Ascending aorta (tissue), 2 donors: ENCODE measurements at regions not wholly inside any gene's neighbourhood (a gene's known extent, or its start where the extent isn't known, plus 50 kb on each side); places are given as distances from the start of the nearest gene placed in this dataset.

Source experiments
- DNase-seq, 2 donors: peaks; one replicate each; pipeline ENCODE4 v3.0.0-alpha.2; 2019; ENCODE audit warnings: low spot score in 2 of 2
- H3K27ac ChIP-seq, 2 donors: fragments of 200-600 bp; sonication (generic); one replicate each; pipeline ENCODE4 v1.5.1; 2016 to 2017; ENCODE audit warnings: mild to moderate bottlenecking in 1 of 2
- H3K27me3 ChIP-seq: fragments of 200-600 bp; sonication (generic); one replicate; pipeline ENCODE4 v1.5.1; 2017
- H3K36me3 ChIP-seq, 2 donors: fragments of 200-600 bp; sonication (generic); one replicate each; pipeline ENCODE4 v1.5.1; 2016
- H3K4me1 ChIP-seq, 2 donors: fragments of 200-600 bp; sonication (generic); one replicate each; pipeline ENCODE4 v1.5.1; 2016 to 2017; ENCODE audit warnings: mild to moderate bottlenecking in 1 of 2
- H3K4me3 ChIP-seq, 2 donors: fragments of 200-600 bp; sonication (generic); one replicate each; pipeline ENCODE4 v1.5.1; 2016 to 2017; ENCODE audit warnings: mild to moderate bottlenecking in 1 of 2
- H3K9me3 ChIP-seq, 2 donors: fragments of 200-600 bp; sonication (generic); one replicate each; pipeline ENCODE4 v1.5.1; 2016
- intact Hi-C: fragments of 100-400 bp; cut with DNase I; formaldehyde crosslinking; loops from one replicate; pipeline ENCODE4 v1.15.1; 2023
- TF ChIP-seq, protein P1 (sequence below), 3 experiments: fragments of 200-600 bp in 2 of 3; fragments of 450-650 bp in 1 of 3; sonication (generic) in 2 of 3; IDR thresholded peaks; one replicate each; pipeline ENCODE4 v1.5.1; 2016 to 2019; ENCODE audit warnings: antibody characterized with exemption in 3 of 3, mild to moderate bottlenecking in 1 of 3, moderate library complexity in 1 of 3

DNA sequence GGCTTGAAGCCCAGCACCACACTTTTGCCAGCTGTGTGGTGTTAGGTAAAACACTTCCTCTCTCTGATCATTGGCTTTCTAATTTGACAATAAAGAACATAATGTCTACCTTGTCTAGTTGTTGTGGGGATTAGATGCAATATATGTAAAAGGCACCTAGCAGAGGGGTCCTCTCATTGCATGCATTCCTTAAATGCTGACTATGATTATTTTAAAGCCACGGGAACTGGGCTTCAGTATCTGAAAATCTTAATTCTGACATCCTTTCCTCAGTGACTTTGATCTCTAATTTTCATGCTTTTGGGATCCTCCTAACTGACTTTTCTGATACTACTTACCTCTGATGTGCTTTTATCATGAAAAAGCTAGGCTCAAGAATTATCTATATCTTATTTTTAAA is 596.3 kb downstream of the TAFA4 start:
- no peaks in the 10 kb centered on the region for H3K36me3 ChIP-seq
- intact Hi-C loops = no loop called here
- no peak for DNase-seq
- no peak overlapping the region for H3K4me3 ChIP-seq
- H3K27me3 ChIP-seq = no peaks in the 10 kb centered on the region
- TF ChIP-seq, protein P1, sequence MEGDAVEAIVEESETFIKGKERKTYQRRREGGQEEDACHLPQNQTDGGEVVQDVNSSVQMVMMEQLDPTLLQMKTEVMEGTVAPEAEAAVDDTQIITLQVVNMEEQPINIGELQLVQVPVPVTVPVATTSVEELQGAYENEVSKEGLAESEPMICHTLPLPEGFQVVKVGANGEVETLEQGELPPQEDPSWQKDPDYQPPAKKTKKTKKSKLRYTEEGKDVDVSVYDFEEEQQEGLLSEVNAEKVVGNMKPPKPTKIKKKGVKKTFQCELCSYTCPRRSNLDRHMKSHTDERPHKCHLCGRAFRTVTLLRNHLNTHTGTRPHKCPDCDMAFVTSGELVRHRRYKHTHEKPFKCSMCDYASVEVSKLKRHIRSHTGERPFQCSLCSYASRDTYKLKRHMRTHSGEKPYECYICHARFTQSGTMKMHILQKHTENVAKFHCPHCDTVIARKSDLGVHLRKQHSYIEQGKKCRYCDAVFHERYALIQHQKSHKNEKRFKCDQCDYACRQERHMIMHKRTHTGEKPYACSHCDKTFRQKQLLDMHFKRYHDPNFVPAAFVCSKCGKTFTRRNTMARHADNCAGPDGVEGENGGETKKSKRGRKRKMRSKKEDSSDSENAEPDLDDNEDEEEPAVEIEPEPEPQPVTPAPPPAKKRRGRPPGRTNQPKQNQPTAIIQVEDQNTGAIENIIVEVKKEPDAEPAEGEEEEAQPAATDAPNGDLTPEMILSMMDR (IDR thresholded peaks at IDR 0.05) = no peak
- H3K9me3 ChIP-seq = no peaks in the 10 kb centered on the region
- no peaks in the 10 kb centered on the region for H3K4me1 ChIP-seq
- no peak overlapping the region for H3K27ac ChIP-seq

DNA sequence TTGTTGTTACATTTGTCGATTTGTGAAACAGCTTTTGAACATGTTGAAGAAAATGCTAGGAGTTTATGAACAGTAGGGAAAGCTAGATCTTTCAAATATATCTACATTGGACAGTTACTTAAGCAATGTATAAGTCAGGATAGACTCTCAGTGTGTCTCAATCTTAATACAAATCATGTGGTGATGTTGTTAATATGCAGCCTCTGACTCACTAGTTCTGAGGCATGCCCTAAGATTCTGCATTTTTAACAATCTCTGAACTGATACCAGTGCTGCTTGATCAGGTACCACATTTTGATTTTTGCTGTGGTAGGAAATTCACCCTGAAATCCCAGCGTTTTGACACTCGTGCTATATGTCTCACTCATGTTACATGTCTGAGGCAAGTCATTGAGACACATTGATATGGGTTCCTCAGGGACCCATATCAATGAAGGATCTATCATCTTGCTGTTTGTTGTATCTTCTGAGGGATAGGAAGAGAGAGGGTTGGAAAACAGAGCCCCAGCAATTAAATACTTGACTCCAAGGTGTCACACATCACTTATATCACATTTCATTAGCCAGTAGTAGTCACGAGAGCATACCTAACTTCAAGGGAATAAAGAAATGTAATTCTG is 597.9 kb downstream of the TAFA4 start:
- TF ChIP-seq, protein P1 (IDR thresholded peaks at IDR 0.05) = no peak
- intact Hi-C loops = no loop called here
- H3K9me3 ChIP-seq = no peaks in the 10 kb centered on the region

GRCh38 chr3:68328049-68328448 is 604.3 kb downstream of the TAFA4 start:
- intact Hi-C loops = no loop called here
- no peaks in the 10 kb centered on the region for H3K9me3 ChIP-seq
- H3K36me3 ChIP-seq = no peaks in the 10 kb centered on the region
- TF ChIP-seq, protein P1 (IDR thresholded peaks at IDR 0.05) = no peak
- no peaks in the 10 kb centered on the region for H3K27me3 ChIP-seq
- no peaks in the 10 kb centered on the region for H3K4me1 ChIP-seq
- no peak for DNase-seq
- no peak overlapping the region for H3K27ac ChIP-seq
- H3K4me3 ChIP-seq = no peak overlapping the region

More for the DNA sequence above, 597.9 kb downstream of the TAFA4 start:
- no peak for DNase-seq
- Histone ChIP-seq H3K27ac (no peak overlapping the region), H3K4me1 (no peaks in the 10 kb centered on the region), H3K27me3 (no peaks in the 10 kb centered on the region), H3K36me3 (no peaks in the 10 kb centered on the region), H3K4me3 (no peak overlapping the region)

- intact Hi-C loops = no loop called here
- no peak for DNase-seq
- Histone ChIP-seq H3K4me3 (no peak overlapping the region), H3K4me1 (no peaks in the 10 kb centered on the region), H3K9me3 (no peaks in the 10 kb centered on the region), H3K36me3 (no peaks in the 10 kb centered on the region), H3K27me3 (no peaks in the 10 kb centered on the region), H3K27ac (no peak overlapping the region)
- TF ChIP-seq, protein P1 (IDR thresholded peaks at IDR 0.05) = no peak
Measured at GRCh38 chr3:68315964-68316363, 616.4 kb downstream of the TAFA4 start.

DNA sequence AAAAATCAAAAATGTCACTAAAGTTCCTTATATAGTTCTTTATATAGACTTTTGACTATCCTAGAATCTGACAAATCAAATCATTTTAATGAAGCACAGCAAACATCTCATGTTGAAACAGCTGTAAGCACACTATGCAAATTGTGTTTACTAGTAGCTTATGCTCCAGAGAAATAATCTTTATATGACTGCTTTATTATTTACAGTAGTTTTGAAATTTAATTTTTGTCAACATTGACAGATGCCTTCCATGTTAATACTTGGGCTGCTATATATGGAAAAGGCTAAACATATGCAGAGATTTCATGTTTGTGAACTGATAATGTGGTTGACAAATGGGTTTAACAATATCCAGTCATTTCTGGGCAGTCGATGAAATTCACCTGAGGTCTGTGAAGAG is 616.8 kb downstream of the TAFA4 start:
- TF ChIP-seq, protein P1 (IDR thresholded peaks at IDR 0.05) = no peak
- Histone ChIP-seq H3K4me3 (no peak overlapping the region), H3K4me1 (no peaks in the 10 kb centered on the region), H3K27me3 (no peaks in the 10 kb centered on the region), H3K9me3 (no peaks in the 10 kb centered on the region), H3K36me3 (no peaks in the 10 kb centered on the region), H3K27ac (no peak overlapping the region)
- DNase-seq = no peak
- intact Hi-C loops = no loop called here

GRCh38 chr3:68306571-68306970 is 625.8 kb downstream of the TAFA4 start:
- intact Hi-C loops = no loop called here

More at GRCh38 chr3:68306571-68306970, 625.8 kb downstream of the TAFA4 start:
- no peak overlapping the region for H3K4me3 ChIP-seq
- no peaks in the 10 kb centered on the region for H3K4me1 ChIP-seq
- H3K27me3 ChIP-seq = no peaks in the 10 kb centered on the region
- TF ChIP-seq, protein P1 (IDR thresholded peaks at IDR 0.05) = no peak
- no peak for DNase-seq
- H3K36me3 ChIP-seq = no peaks in the 10 kb centered on the region
- H3K9me3 ChIP-seq = no peaks in the 10 kb centered on the region
- H3K27ac ChIP-seq = no peak overlapping the region
